ENCODE measurements at regions not wholly inside any gene's neighbourhood (a gene's known extent, or its start where the extent isn't known, plus 50 kb on each side); places are given as distances from the start of the nearest gene placed in this dataset.
"Not testable (repeated sequence)": the region's sequence is repeated elsewhere in the genome, so short reads cannot be mapped to it uniquely, and the experiment has no call there.

DNA sequence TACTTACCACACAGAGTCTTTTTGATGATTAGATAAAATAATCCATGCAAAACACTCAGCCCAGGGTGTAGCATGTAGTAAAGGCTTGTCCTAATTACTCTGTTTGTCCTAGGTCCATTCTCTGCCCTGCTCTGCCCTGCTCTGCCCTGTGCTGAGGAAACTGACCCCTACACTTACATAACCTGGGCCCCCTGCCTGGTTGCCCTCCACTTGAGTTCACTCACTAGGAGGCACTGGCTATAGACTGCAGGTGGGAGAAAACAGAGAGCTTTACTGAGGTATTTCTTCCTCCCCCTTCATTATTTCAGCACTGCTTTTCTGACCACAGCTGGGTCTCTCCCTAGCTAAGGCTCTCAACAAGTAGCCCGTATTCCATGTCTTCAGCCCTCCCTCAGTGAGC lies 70.9 kb upstream of the TBX18 start:
- Mint-ChIP-seq H3K27ac (no peak overlapping the region), H3K36me3 (ENCODE audit: low read depth) (no peaks in the 10 kb centered on the region), H3K9me3 (peaks cover 6% of the 10 kb centered on the region), H3K27me3 (no peaks in the 10 kb centered on the region), H3K4me3 (no peak overlapping the region), H3K4me1 (no peaks in the 10 kb centered on the region)
- ChIA-PET CTCF (no interaction called here), POLR2A (no interaction called here)
- ATAC-seq (ENCODE audit: low read depth) = no peak
- TF ChIP-seq, protein P1, sequence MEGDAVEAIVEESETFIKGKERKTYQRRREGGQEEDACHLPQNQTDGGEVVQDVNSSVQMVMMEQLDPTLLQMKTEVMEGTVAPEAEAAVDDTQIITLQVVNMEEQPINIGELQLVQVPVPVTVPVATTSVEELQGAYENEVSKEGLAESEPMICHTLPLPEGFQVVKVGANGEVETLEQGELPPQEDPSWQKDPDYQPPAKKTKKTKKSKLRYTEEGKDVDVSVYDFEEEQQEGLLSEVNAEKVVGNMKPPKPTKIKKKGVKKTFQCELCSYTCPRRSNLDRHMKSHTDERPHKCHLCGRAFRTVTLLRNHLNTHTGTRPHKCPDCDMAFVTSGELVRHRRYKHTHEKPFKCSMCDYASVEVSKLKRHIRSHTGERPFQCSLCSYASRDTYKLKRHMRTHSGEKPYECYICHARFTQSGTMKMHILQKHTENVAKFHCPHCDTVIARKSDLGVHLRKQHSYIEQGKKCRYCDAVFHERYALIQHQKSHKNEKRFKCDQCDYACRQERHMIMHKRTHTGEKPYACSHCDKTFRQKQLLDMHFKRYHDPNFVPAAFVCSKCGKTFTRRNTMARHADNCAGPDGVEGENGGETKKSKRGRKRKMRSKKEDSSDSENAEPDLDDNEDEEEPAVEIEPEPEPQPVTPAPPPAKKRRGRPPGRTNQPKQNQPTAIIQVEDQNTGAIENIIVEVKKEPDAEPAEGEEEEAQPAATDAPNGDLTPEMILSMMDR (IDR thresholded peaks at IDR 0.05) = no peak
- intact Hi-C loops (cut with micrococcal nuclease) = no loop called here
- no peak for DNase-seq

DNA sequence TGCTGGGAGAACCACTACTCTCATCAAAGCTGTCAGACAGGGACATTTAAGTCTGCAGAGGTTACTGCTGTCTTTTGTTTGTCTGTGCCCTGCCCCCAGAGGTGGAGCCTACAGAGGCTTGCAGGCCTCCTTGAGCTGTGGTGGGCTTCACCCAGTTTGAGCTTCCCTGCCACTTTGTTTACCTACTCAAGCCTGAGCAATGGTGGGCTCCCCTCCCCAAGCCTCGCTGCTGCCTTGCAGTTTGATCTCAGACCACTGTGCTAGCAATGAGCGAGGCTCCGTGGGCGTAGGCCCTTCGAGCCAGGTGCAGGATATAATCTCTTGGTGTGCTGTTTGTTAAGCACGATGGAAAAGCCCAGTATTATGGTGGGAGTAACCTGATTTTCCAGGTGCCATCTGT lies 67.5 kb upstream of the TBX18 start:
- intact Hi-C loops (cut with micrococcal nuclease); CTCF ChIA-PET; H3K9me3 Mint-ChIP-seq: not testable (repeated sequence)

DNA sequence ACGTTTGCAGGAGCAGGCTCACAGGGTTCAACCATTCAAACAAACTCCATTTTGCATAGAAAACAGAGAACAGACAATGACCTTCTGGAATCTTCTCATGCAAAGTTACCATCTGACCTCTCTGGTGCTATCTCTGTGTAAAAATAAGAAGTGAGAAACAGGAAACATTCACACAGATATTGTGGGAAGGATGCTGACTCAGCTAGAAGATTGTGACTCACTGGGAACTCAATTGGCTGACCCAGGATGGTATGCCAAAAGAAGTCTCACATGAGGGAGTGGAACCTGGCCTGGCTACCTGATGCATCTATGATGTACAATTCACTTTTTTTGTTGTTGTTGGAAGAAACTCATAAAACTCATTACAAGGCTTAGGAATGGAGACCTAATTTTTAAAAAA lies 61.1 kb upstream of the TBX18 start:
- ChIA-PET CTCF (no interaction called here), POLR2A (no interaction called here)
- no peak overlapping the region for H3K27ac Mint-ChIP-seq

More for the DNA sequence above, 67.5 kb upstream of the TBX18 start:
- POLR2A ChIA-PET; H3K27me3 Mint-ChIP-seq; H3K36me3 Mint-ChIP-seq (ENCODE audit: low read depth); H3K27ac Mint-ChIP-seq; H3K4me1 Mint-ChIP-seq; H3K4me3 Mint-ChIP-seq; DNase-seq; ATAC-seq (ENCODE audit: low read depth): not testable (repeated sequence)

DNA sequence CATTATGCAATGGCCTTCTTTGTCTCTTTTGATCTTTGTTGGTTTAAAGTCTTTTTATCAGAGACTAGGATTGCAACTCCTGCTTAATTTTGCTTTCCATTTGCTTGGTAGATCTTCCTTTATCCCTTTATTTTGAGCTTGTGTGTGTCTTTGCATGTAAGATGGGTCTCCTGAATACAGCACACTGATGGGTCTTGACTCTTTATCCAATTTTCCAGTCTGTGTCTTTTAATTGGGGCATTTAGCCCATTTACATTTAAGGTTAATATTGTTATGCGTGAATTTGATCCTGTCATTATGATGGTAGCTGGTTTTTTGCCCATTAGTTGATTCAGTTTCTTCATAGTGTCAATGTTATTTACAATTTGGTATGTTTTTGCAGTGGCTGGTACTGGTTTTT lies 56.9 kb upstream of the TBX18 start:
- H3K36me3 Mint-ChIP-seq (ENCODE audit: low read depth); H3K27me3 Mint-ChIP-seq; intact Hi-C loops (cut with micrococcal nuclease): not testable (repeated sequence)

More for the DNA sequence above, 61.1 kb upstream of the TBX18 start:
- Mint-ChIP-seq H3K9me3 (peaks cover 5% of the 10 kb centered on the region), H3K4me3 (no peak overlapping the region), H3K4me1 (no peaks in the 10 kb centered on the region), H3K36me3 (ENCODE audit: low read depth) (no peaks in the 10 kb centered on the region), H3K27me3 (no peaks in the 10 kb centered on the region)
- no peak for DNase-seq
- intact Hi-C loops (cut with micrococcal nuclease) = no loop called here
- TF ChIP-seq, protein P1 (IDR thresholded peaks at IDR 0.05) = no peak
- no peak for ATAC-seq (ENCODE audit: low read depth)

DNA sequence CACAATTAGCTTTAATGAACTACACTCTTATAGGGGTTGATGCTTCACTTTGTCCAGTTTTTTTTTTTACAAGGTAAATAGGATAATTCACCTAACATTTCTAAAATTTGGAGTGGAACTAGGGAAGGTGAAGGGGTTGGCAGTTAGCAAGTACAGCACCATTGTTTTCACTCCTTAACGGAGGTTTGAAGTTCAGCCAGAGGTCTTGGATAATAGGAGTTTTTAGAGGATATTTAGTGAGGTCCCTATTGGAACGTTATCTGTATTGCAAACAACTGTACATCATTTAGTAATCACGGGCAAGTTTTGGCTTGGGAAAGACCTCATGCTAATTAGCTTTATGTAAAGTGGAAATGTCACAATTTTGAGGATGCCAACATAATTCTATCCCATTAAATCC lies 52.3 kb upstream of the TBX18 start:
- Mint-ChIP-seq H3K4me3 (no peak overlapping the region), H3K27me3 (no peaks in the 10 kb centered on the region), H3K27ac (no peak overlapping the region), H3K4me1 (no peaks in the 10 kb centered on the region), H3K36me3 (ENCODE audit: low read depth) (no peaks in the 10 kb centered on the region), H3K9me3 (peaks cover 2% of the 10 kb centered on the region)
- DNase-seq (no peak), ATAC-seq (ENCODE audit: low read depth) (no peak)
- TF ChIP-seq, protein P1 (IDR thresholded peaks at IDR 0.05) = no peak
- ChIA-PET POLR2A (no interaction called here), CTCF (no interaction called here)
- intact Hi-C loops (cut with micrococcal nuclease) = no loop called here

More for the DNA sequence above, 56.9 kb upstream of the TBX18 start:
- CTCF ChIA-PET; H3K4me1 Mint-ChIP-seq; ATAC-seq (ENCODE audit: low read depth); H3K27ac Mint-ChIP-seq; H3K9me3 Mint-ChIP-seq; H3K4me3 Mint-ChIP-seq; DNase-seq; POLR2A ChIA-PET: not testable (repeated sequence)

DNA sequence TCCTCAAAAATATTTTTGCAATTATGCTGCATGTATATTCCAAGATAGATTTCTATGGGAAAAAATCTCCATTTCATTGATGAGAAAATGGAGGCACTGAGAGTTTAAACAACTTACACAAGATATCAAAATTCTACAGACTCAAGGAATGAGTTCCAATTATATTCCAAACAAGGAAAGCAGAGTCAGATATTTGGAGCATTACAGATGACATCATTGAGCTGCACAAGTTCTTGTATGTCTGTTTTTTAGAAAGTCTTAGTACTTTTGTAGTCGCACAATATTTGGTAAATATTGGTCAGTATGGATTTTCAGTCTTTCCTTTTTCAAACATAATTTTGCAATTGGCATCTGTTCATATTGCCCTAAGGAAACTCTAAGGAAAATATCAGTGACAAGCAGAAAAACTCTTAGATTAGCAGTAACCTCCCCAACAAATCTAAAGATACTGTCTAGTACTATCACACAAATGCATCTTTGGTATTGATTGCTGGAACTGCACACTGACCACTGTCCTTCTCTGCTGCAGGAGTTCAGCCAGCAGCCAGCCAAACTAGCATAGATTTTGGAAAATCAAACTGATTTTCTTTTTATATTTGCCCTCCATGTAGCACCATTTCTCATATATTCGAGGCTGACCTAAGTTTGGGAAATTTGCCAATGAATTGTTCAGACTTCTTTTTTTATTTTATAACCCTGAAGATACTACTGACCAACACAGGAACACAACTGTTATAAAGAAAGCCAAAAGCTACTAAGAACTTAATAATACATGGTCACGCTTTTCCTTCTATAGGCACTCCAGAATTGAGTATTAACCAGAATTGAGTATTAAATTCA lies 51.7 kb upstream of the TBX18 start:
- DNase-seq = no peak
- Mint-ChIP-seq H3K4me3 (no peak overlapping the region), H3K4me1 (no peaks in the 10 kb centered on the region), H3K9me3 (peaks cover 2% of the 10 kb centered on the region), H3K27me3 (no peaks in the 10 kb centered on the region), H3K36me3 (ENCODE audit: low read depth) (no peaks in the 10 kb centered on the region), H3K27ac (no peak overlapping the region)
- ATAC-seq (ENCODE audit: low read depth) = no peak
- ChIA-PET POLR2A (no interaction called here), CTCF (no interaction called here)
- intact Hi-C loops (cut with micrococcal nuclease) = no loop called here
- TF ChIP-seq, protein P1 (IDR thresholded peaks at IDR 0.05) = no peak

Data from activated B cell treated with CpG ODN at 0.5 μM for 24 hours (primary cell).